Karpas-422 (cell line): ENCODE measurements at regions not wholly inside any gene's neighbourhood (a gene's known extent, or its start where the extent isn't known, plus 50 kb on each side); places are given as distances from the start of the nearest gene placed in this dataset.

ENCODE experiments used
- DNase-seq: peaks from one replicate; pipeline ENCODE4 v3.0.0-alpha.2; 2015
- H2AFZ ChIP-seq: fragments of 200-600 bp; sonication (generic); 2 replicates; pipeline ENCODE4 v1.6.1; 2014; ENCODE audit warnings: antibody characterized with exemption, low read length, mixed read lengths
- H3K27ac ChIP-seq: fragments of 200-600 bp; sonication (generic); 2 replicates; pipeline ENCODE4 v1.5.1; 2014; ENCODE audit warnings: mild to moderate bottlenecking, low read length, moderate library complexity
- H3K27me3 ChIP-seq: fragments of 200-600 bp; sonication (generic); 2 replicates; pipeline ENCODE4 v1.6.1; 2014; ENCODE audit warnings: low read length, mixed read lengths
- H3K36me3 ChIP-seq: fragments of 200-600 bp; sonication (generic); 2 replicates; pipeline ENCODE4 v1.6.1; 2014; ENCODE audit warnings: low read length, mixed read lengths; ENCODE audit not compliant: insufficient read depth
- H3K4me1 ChIP-seq: fragments of 200-600 bp; sonication (generic); 2 replicates; pipeline ENCODE4 v1.6.1; 2014; ENCODE audit warnings: mild to moderate bottlenecking, low read length, mixed read lengths
- H3K4me2 ChIP-seq: fragments of 200-600 bp; sonication (generic); 2 replicates; pipeline ENCODE4 v1.6.1; 2014; ENCODE audit warnings: low read length, low read depth, mild to moderate bottlenecking; ENCODE audit not compliant: poor library complexity, severe bottlenecking
- H3K4me3 ChIP-seq: fragments of 200-600 bp; sonication (generic); 2 replicates; pipeline ENCODE4 v1.5.1; 2014; ENCODE audit warnings: mild to moderate bottlenecking, antibody characterized with exemption, low read length, mixed read lengths
- H3K79me2 ChIP-seq: fragments of 200-600 bp; sonication (generic); 2 replicates; pipeline ENCODE4 v1.6.1; 2014; ENCODE audit warnings: mild to moderate bottlenecking, low read length, mixed read lengths
- H3K9ac ChIP-seq: fragments of 200-600 bp; sonication (generic); 2 replicates; pipeline ENCODE4 v1.6.0; 2014; ENCODE audit warnings: low read length
- H3K9me2 ChIP-seq: fragments of 200-600 bp; sonication (generic), shearing (Covaris generic); replicated peaks from 2 replicates; pipeline ENCODE4 v1.6.0; 2014; ENCODE audit warnings: mild to moderate bottlenecking, low read length, moderate library complexity; ENCODE audit not compliant: insufficient read depth
- H3K9me3 ChIP-seq: fragments of 300-700, 200-600 bp; sonication (generic); 2 replicates; pipeline ENCODE4 v1.6.1; 2014; ENCODE audit warnings: low read length, mixed read lengths
- H4K20me1 ChIP-seq: fragments of 200-600 bp; sonication (generic); 2 replicates; pipeline ENCODE4 v1.6.1; 2014; ENCODE audit warnings: mild to moderate bottlenecking, antibody characterized with exemption, low read length, low read depth; ENCODE audit not compliant: insufficient read depth

DNA sequence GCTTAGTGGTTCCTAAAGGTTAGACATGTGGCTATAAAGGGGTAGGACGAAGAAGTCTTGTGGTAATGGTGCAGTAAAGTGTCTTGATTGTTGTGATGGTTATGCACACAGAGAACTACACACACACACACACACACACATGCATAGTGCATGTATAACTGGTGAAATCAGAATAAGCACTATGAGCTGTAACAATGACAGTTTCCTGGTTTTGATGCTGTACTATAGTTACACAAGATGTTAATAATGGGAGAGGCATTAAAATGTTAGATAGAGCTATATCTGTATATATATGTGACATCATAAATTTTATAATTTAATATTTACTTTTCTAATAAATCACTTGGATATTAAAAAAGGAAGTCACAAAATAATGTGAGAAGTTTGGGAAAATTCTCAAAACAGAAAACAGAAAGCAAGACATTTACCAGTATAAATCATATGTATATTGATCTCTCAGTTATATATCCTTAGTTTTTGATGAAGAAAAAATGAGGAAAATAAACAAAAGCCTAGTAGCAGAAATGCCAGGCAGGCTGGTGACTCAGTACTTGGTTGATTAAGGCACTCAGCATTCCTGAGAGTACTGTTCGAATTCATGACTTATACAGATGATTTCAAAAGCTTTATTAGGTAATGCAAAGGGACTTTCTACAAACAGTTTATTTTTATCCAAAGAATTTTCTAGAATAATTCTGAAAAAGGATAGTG lies 350.5 kb upstream of the DAB2 start:
- no peak overlapping the region for H2AFZ ChIP-seq
- no peaks in the 10 kb centered on the region for H3K9me3 ChIP-seq
- H4K20me1 ChIP-seq: no peaks in the 10 kb centered on the region
- no peaks in the 10 kb centered on the region for H3K79me2 ChIP-seq
- H3K36me3 ChIP-seq: no peaks in the 10 kb centered on the region
- no peak overlapping the region for H3K4me2 ChIP-seq
- H3K4me1 ChIP-seq: no peaks in the 10 kb centered on the region
- no peaks in the 10 kb centered on the region for H3K27me3 ChIP-seq
- no peak overlapping the region for H3K9ac ChIP-seq
- no peak for DNase-seq
- no peaks in the 10 kb centered on the region for H3K9me2 ChIP-seq
- H3K27ac ChIP-seq: no peak overlapping the region
- H3K4me3 ChIP-seq: no peak overlapping the region

DNA sequence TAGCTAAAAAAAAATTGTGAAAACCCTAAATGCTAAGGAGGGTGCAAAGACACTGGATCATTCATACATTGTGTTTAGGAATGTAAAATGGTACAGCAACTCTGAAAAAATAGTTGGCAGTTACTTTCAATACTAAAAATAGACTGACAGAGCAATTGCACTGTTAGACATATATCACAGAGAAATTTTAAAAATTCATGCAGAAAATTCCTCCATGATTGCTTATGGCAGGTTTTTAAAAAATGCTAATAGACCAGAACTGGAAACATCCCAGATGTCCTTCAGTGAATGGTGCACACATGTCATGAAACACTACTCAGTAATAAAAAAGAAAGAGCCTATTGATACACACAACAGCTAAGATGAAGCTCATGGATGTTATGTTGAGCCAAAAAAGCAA lies 349.8 kb upstream of the DAB2 start:
- Histone ChIP-seq H3K9me3 (no peaks in the 10 kb centered on the region), H3K27ac (no peak overlapping the region), H3K4me1 (no peaks in the 10 kb centered on the region), H3K79me2 (no peaks in the 10 kb centered on the region), H3K9ac (no peak overlapping the region), H2AFZ (no peak overlapping the region), H3K27me3 (no peaks in the 10 kb centered on the region), H3K9me2 (no peaks in the 10 kb centered on the region), H3K36me3 (no peaks in the 10 kb centered on the region), H4K20me1 (no peaks in the 10 kb centered on the region), H3K4me2 (no peak overlapping the region), H3K4me3 (no peak overlapping the region)
- no peak for DNase-seq

DNA sequence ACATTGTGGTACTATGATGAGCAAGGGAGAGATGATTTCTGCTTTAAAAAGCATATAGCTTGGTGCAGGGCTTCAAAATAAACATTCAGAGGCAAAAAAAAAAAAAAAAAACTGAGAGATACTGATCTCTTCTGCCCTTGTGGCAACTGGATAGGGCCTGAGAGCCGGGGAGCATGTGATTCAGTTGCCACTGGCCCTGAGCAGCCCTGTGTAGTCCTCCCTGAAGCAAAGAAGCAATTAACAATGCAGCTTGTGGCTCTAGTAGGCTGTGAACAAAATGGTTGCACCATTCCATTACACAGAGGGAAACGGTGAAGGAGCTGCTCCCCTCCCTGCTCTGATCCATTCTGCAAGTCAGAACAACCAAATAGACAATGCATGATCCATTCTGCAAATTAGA lies 347.5 kb upstream of the DAB2 start:
- no peak overlapping the region for H3K9ac ChIP-seq
- H3K9me3 ChIP-seq: no peaks in the 10 kb centered on the region
- no peaks in the 10 kb centered on the region for H4K20me1 ChIP-seq
- H2AFZ ChIP-seq: no peak overlapping the region
- H3K79me2 ChIP-seq: no peaks in the 10 kb centered on the region
- H3K4me1 ChIP-seq: no peaks in the 10 kb centered on the region
- H3K4me3 ChIP-seq: no peak overlapping the region
- H3K27ac ChIP-seq: no peak overlapping the region
- no peaks in the 10 kb centered on the region for H3K36me3 ChIP-seq
- DNase-seq: no peak
- no peaks in the 10 kb centered on the region for H3K9me2 ChIP-seq
- no peaks in the 10 kb centered on the region for H3K27me3 ChIP-seq
- no peak overlapping the region for H3K4me2 ChIP-seq

DNA sequence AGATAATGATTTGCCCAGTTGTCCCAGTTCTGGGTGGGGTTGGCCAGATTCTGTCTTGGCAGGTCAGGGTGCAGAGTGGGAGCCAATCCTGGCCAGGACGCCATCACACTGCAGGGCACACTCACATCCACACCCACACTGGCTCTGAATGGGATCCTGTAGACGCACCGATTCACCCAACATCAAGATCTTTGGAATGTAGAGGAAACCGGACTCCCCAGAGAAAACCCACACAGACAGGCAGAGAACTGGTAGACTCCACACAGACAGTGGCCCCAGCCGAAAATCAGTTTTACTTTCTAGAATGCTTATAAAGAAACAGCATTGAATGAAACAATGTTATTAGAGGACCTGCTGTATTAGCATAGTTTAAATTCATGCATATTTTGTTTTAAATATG lies 343.1 kb upstream of the DAB2 start:
- no peak overlapping the region for H3K9ac ChIP-seq
- H3K27ac ChIP-seq: no peak overlapping the region
- H3K4me3 ChIP-seq: no peak overlapping the region
- H3K27me3 ChIP-seq: no peaks in the 10 kb centered on the region
- H2AFZ ChIP-seq: no peak overlapping the region
- no peak for DNase-seq
- H3K4me2 ChIP-seq: no peak overlapping the region
- no peaks in the 10 kb centered on the region for H3K79me2 ChIP-seq
- no peaks in the 10 kb centered on the region for H3K36me3 ChIP-seq
- no peaks in the 10 kb centered on the region for H3K4me1 ChIP-seq
- no peaks in the 10 kb centered on the region for H4K20me1 ChIP-seq
- H3K9me3 ChIP-seq: no peaks in the 10 kb centered on the region
- no peaks in the 10 kb centered on the region for H3K9me2 ChIP-seq

DNA sequence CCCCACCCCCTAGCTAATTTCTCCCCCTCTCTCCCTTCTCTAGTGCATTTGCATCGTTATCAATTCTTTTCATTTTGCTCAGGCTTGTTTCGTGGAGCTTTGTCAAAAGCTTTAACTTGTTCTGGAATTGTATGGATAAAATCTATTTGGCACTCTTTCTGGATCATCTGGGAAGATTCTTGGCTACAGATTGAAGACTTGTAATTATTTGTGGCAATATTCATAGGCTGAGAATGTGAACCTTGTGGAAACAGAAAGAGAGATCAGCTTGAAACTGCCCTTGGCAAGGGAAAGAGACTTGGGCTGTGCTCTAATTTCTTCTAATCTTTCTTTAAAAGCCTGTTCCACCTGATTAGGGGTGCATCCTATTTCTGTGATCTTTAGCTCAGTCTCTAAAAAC lies 340.6 kb upstream of the DAB2 start:
- no peak overlapping the region for H3K27ac ChIP-seq

DNA sequence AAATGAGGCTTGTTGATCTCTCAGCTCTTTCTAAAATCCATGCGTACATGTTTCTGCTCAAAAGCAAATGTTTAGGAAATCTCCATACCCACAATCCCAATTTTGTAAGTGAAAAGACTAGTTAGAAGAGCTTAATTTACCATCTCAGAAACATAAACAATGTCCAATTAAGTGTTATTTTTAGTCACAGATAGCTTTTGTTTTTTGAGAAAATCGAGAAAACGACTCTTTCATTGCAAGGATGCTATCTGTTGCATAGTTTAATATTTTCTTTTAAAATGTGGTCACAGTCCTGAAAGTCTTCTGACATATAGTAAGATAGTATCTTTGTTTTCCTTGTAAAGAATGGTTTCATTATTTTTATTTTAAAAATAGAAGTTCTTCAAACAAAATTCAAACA lies 338.0 kb upstream of the DAB2 start:
- no peak overlapping the region for H3K4me3 ChIP-seq
- H3K36me3 ChIP-seq: no peaks in the 10 kb centered on the region
- no peak overlapping the region for H2AFZ ChIP-seq
- no peak overlapping the region for H3K27ac ChIP-seq
- H4K20me1 ChIP-seq: no peaks in the 10 kb centered on the region
- no peak overlapping the region for H3K9ac ChIP-seq
- no peaks in the 10 kb centered on the region for H3K27me3 ChIP-seq
- no peak overlapping the region for H3K4me2 ChIP-seq
- H3K4me1 ChIP-seq: no peaks in the 10 kb centered on the region
- DNase-seq: no peak
- H3K9me2 ChIP-seq: no peaks in the 10 kb centered on the region
- H3K9me3 ChIP-seq: no peaks in the 10 kb centered on the region
- no peaks in the 10 kb centered on the region for H3K79me2 ChIP-seq

More for the DNA sequence above, 340.6 kb upstream of the DAB2 start:
- Histone ChIP-seq H3K9ac (no peak overlapping the region), H3K36me3 (no peaks in the 10 kb centered on the region), H4K20me1 (no peaks in the 10 kb centered on the region), H3K79me2 (no peaks in the 10 kb centered on the region), H3K9me2 (no peaks in the 10 kb centered on the region), H3K4me1 (no peaks in the 10 kb centered on the region), H3K4me3 (no peak overlapping the region), H3K9me3 (no peaks in the 10 kb centered on the region), H2AFZ (no peak overlapping the region), H3K4me2 (no peak overlapping the region), H3K27me3 (no peaks in the 10 kb centered on the region)
- no peak for DNase-seq

DNA sequence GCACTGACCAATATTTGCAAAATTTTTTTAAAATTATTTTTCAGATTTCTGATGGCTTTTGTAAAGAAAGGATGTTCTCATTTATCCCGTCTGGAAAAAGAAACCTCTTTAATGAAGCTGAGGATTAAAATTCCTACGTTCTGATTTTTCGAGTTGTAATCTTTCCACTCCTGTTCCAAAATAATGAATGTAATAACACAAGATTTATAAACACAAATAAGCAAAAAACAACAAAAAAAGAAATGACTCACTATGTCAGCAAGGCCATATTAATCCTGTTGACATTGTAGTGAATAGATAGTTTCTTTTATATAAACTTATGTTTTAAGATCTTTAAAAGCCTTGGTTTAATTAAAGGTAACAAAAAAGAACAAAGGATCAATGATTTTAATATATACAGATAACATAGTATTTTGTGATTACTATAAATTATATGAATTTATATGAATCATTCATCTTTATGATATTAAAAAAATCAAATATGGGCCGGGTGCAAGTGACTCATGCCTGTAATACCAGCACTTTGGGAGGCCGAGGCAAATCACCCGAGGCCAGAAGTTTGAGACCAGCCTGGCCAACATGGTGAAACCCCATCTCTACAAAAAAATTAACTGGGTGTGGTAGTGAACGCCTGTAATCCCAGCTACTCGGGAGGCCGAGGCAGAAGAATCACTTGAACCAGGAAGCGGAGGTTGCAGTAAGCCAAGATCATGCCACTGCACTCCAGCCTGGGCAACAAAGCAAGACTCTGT lies 336.6 kb upstream of the DAB2 start:
- no peaks in the 10 kb centered on the region for H4K20me1 ChIP-seq
- H3K9ac ChIP-seq: no peak overlapping the region
- H3K4me1 ChIP-seq: no peaks in the 10 kb centered on the region
- H3K4me3 ChIP-seq: no peak overlapping the region
- no peak overlapping the region for H3K27ac ChIP-seq
- H3K27me3 ChIP-seq: no peaks in the 10 kb centered on the region
- no peaks in the 10 kb centered on the region for H3K79me2 ChIP-seq
- H3K9me2 ChIP-seq: no peaks in the 10 kb centered on the region
- H3K9me3 ChIP-seq: no peaks in the 10 kb centered on the region
- no peak overlapping the region for H2AFZ ChIP-seq
- no peak overlapping the region for H3K4me2 ChIP-seq
- no peak for DNase-seq
- no peaks in the 10 kb centered on the region for H3K36me3 ChIP-seq

DNA sequence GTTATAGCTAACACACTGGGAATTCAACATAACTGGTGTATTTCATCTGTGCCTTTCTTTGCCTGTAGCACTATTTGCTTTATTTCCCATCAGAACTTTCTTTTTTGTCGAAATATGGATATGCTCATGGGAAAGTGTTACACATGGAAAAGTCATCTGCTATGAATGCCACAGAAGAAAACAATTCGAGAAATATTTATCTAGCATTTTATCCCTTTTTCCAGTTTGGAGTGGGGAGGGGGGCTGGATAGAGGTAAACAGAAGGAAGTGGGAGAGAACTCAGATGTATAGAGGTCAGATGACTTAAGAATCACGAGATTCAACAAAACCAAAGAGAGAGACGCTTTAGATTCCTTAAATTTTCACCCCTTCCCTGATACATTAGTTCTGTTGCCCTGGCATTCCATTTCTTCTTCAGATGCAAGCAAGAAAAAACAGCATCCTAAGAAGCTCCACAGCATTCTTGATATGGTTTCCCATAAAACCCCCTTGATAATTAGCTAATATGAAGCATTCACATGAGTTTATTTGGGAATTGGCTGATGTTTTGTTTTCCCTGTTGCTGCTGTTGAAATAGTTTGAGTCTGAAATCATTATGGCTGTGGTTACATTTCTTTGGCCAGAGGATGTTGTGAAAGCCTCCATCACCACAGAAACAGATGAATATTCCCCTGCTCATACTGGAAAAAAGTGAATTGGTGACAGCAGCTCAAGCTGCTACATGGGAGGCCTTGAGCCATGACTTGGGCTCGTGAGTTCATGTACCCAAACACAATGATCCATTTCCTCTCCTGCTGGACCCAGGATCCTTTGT lies 335.8 kb upstream of the DAB2 start:
- H3K9me3 ChIP-seq: no peaks in the 10 kb centered on the region
- no peak overlapping the region for H3K4me2 ChIP-seq
- H2AFZ ChIP-seq: no peak overlapping the region
- H3K4me3 ChIP-seq: no peak overlapping the region
- H3K4me1 ChIP-seq: no peaks in the 10 kb centered on the region
- no peak overlapping the region for H3K9ac ChIP-seq
- H4K20me1 ChIP-seq: no peaks in the 10 kb centered on the region
- no peak for DNase-seq
- no peaks in the 10 kb centered on the region for H3K79me2 ChIP-seq
- no peaks in the 10 kb centered on the region for H3K36me3 ChIP-seq
- H3K9me2 ChIP-seq: no peaks in the 10 kb centered on the region
- no peak overlapping the region for H3K27ac ChIP-seq
- no peaks in the 10 kb centered on the region for H3K27me3 ChIP-seq
